HepG2 (cell line): ENCODE measurements at regions not wholly inside any gene's neighbourhood (a gene's known extent, or its start where the extent isn't known, plus 50 kb on each side); places are given as distances from the start of the nearest gene placed in this dataset.

Experiments used
- ATAC-seq: fragments of 200-7000 bp; cut with Tn5 transposase; 3 replicates; pipeline ENCODE4 v1.9.1; 2020; ENCODE audit warnings: mild to moderate bottlenecking, moderate library complexity
- BruUV-seq: library from RNA; stranded (reverse); fragments of 400-500 nt; replicated peaks from 2 replicates; lab custom pipeline; 2021; lab: Mats Ljungman, UMichigan
- CTCF ChIA-PET: fragments of 300-600 bp; formaldehyde crosslinking; extraction: SDS; loops from one replicate; lab custom pipeline; 2021; ENCODE audit warnings: low total read pairs, inconsistent platforms, low intra/inter-chr PET ratio; lab: Yijun Ruan, JAX
- POLR2A ChIA-PET: fragments of 350-600 bp; sonication (Branson Sonifier 250); formaldehyde crosslinking; loops from one replicate; lab custom pipeline; 2020; ENCODE audit warnings: antibody characterized with exemption, inconsistent platforms; lab: Yijun Ruan, JAX
- DNase-seq: peaks from one replicate; pipeline ENCODE4 v3.0.0-alpha.2; 2015; ENCODE audit warnings: low spot score
- FAIRE-seq: peaks from 3 replicates; lab custom pipeline; 2011; peaks lifted over from hg19 to GRCh38; lab: Jason Lieb, UNC
- H2AFZ ChIP-seq: one replicate; pipeline ENCODE4 v1.6.1; 2011; ENCODE audit warnings: low read length, inconsistent platforms
- H3K27ac ChIP-seq: fragments of 300-600 bp; 3 replicates; pipeline ENCODE4 v1.8.0; 2011; ENCODE audit warnings: mixed run types, mild to moderate bottlenecking, mixed read lengths, low read length, inconsistent platforms; ENCODE audit not compliant: insufficient read depth; ENCODE audit errors: extremely low read length
- H3K27me3 ChIP-seq, 2 experiments: fragments of 200-600 bp in 1 of 2; 2 replicates in 1 of 2; 3 replicates in 1 of 2; pipeline versions ENCODE4 v1.6.0 to v1.8.0; 2011; ENCODE audit warnings: low read length in 2 of 2, mild to moderate bottlenecking in 2 of 2, moderate library complexity in 2 of 2, inconsistent platforms in 1 of 2; ENCODE audit not compliant: insufficient read depth in 2 of 2, control insufficient read depth in 1 of 2
- H3K36me3 ChIP-seq, 2 experiments: fragments of 200-600 bp in 1 of 2; replicated peaks in 1 of 2; 2 replicates in 1 of 2; 3 replicates in 1 of 2; pipeline versions ENCODE4 v1.5.1 to v1.8.0; 2011; ENCODE audit warnings: low read length in 2 of 2, inconsistent platforms in 1 of 2; ENCODE audit not compliant: insufficient read depth in 2 of 2, control insufficient read depth in 1 of 2
- H3K4me1 ChIP-seq: 2 replicates; pipeline ENCODE4 v1.5.1; 2012; ENCODE audit warnings: low read length, inconsistent platforms; ENCODE audit not compliant: insufficient read depth
- H3K4me2 ChIP-seq: 2 replicates; pipeline ENCODE4 v1.6.0; 2011; ENCODE audit warnings: low read depth, low read length, inconsistent platforms
- H3K4me3 ChIP-seq, 3 experiments: fragments of 200-600 bp in 1 of 3; sonication (generic), shearing (Covaris generic) in 1 of 3; replicated peaks in 1 of 3; 2 replicates each; pipeline ENCODE4 v1.5.1; 2011 to 2016; ENCODE audit warnings: low read length in 3 of 3, inconsistent platforms in 2 of 3, low read depth in 2 of 3, mild to moderate bottlenecking in 2 of 3, control low read depth in 1 of 3, mixed read lengths in 1 of 3; ENCODE audit not compliant: insufficient read depth in 1 of 3
- H3K79me2 ChIP-seq: one replicate; pipeline ENCODE4 v1.6.1; 2011; ENCODE audit warnings: low read length, inconsistent platforms; ENCODE audit not compliant: insufficient read depth
- H3K9ac ChIP-seq: 2 replicates; pipeline ENCODE4 v1.6.0; 2011; ENCODE audit warnings: mild to moderate bottlenecking, low read depth, low read length, inconsistent platforms; ENCODE audit not compliant: insufficient read depth
- H3K9me3 ChIP-seq: 2 replicates; pipeline ENCODE4 v1.5.1; 2012; ENCODE audit warnings: mild to moderate bottlenecking, low read length
- H4K20me1 ChIP-seq: 2 replicates; pipeline ENCODE4 v1.6.0; 2011; ENCODE audit warnings: inconsistent platforms, mild to moderate bottlenecking, low read length, moderate library complexity; ENCODE audit not compliant: insufficient read depth
- CBFB ChIP-seq: sonication (generic); formaldehyde crosslinking; IDR thresholded peaks from 2 replicates; pipeline ENCODE4 v1.4.0; 2020; ENCODE audit warnings: missing genetic modification reagents
- GTF2F1 ChIP-seq: fragments of 150-350 bp; IDR thresholded peaks from 2 replicates; pipeline ENCODE4 v1.6.1; 2014; ENCODE audit warnings: low read length
- MAF1 ChIP-seq: sonication (generic); formaldehyde crosslinking; IDR thresholded peaks from 2 replicates; pipeline ENCODE4 v1.5.0; 2020; ENCODE audit warnings: missing genetic modification reagents, borderline replicate concordance
- MXD3 ChIP-seq: IDR thresholded peaks from 2 replicates; pipeline ENCODE4 v1.6.1; 2016; ENCODE audit warnings: mild to moderate bottlenecking, missing biosample characterization, missing genetic modification reagents
- NPAS2 ChIP-seq: sonication (generic); formaldehyde crosslinking; IDR thresholded peaks from 2 replicates; pipeline ENCODE4 v1.8.0; 2022; ENCODE audit warnings: mild to moderate bottlenecking, missing genetic modification reagents, borderline replicate concordance
- PHF5A ChIP-seq: IDR thresholded peaks from one replicate; pipeline ENCODE4 v1.6.1; 2018; ENCODE audit warnings: low read depth, missing genetic modification reagents; ENCODE audit not compliant: unreplicated experiment
- SRF ChIP-seq: IDR thresholded peaks from 2 replicates; pipeline ENCODE4 v1.6.1; 2011; ENCODE audit warnings: mild to moderate bottlenecking, low read depth, low read length, moderate library complexity
- ZNF446 ChIP-seq: sonication (generic); formaldehyde crosslinking; IDR thresholded peaks from 2 replicates; pipeline ENCODE4 v1.5.0; 2020; ENCODE audit warnings: mild to moderate bottlenecking, missing genetic modification reagents
- ZNF530 ChIP-seq: sonication (generic); formaldehyde crosslinking; IDR thresholded peaks from 2 replicates; pipeline ENCODE4 v1.5.0; 2020; ENCODE audit warnings: low read depth, mild to moderate bottlenecking, missing genetic modification reagents
- ZNF703 ChIP-seq: sonication (generic); formaldehyde crosslinking; IDR thresholded peaks from 2 replicates; pipeline ENCODE4 v1.5.1; 2020; ENCODE audit warnings: missing genetic modification reagents, mild to moderate bottlenecking, moderate library complexity, borderline replicate concordance
- ZSCAN30 ChIP-seq: sonication (generic); formaldehyde crosslinking; IDR thresholded peaks from 2 replicates; pipeline ENCODE4 v1.5.0; 2020; ENCODE audit warnings: mild to moderate bottlenecking, missing genetic modification reagents
- WGBS: methylation state at CpG from one replicate; pipeline ENCODE4 v1.1.6; 2017; ENCODE audit warnings: low lambda C conversion rate; 5-methylcytosine and 5-hydroxymethylcytosine counted together
- in situ Hi-C: cut with HindIII; loops from 2 replicates; pipeline ENCODE4 v1.10.0; 2017; ENCODE audit warnings: low pct_unique_long_range_greater_than_20kb; ENCODE audit not compliant: extremely low pct_ligation_motif_present
- intact Hi-C: fragments of 100-400 bp; cut with micrococcal nuclease; formaldehyde crosslinking; loops from one replicate; pipeline ENCODE4 v1.10.0; 2022; ENCODE audit not compliant: unreplicated experiment
- TF ChIP-seq, protein P1 (sequence below): sonication (generic); formaldehyde crosslinking; IDR thresholded peaks from 2 replicates; pipeline ENCODE4 v1.8.0; 2022; ENCODE audit warnings: mild to moderate bottlenecking, missing genetic modification reagents, borderline replicate concordance
- TF ChIP-seq, protein P2 (sequence below): sonication (generic); formaldehyde crosslinking; IDR thresholded peaks from 2 replicates; pipeline ENCODE4 v1.5.0; 2020; ENCODE audit warnings: missing genetic modification reagents
- TF ChIP-seq, protein P3 (sequence below): sonication (generic); formaldehyde crosslinking; IDR thresholded peaks from 2 replicates; pipeline ENCODE4 v1.8.1; 2023; ENCODE audit warnings: missing genetic modification reagents, inconsistent platforms, borderline replicate concordance
- TF ChIP-seq, protein P4 (sequence below): sonication (generic); formaldehyde crosslinking; IDR thresholded peaks from 2 replicates; pipeline ENCODE4 v1.4.0; 2020; ENCODE audit warnings: mild to moderate bottlenecking, missing genetic modification reagents

DNA sequence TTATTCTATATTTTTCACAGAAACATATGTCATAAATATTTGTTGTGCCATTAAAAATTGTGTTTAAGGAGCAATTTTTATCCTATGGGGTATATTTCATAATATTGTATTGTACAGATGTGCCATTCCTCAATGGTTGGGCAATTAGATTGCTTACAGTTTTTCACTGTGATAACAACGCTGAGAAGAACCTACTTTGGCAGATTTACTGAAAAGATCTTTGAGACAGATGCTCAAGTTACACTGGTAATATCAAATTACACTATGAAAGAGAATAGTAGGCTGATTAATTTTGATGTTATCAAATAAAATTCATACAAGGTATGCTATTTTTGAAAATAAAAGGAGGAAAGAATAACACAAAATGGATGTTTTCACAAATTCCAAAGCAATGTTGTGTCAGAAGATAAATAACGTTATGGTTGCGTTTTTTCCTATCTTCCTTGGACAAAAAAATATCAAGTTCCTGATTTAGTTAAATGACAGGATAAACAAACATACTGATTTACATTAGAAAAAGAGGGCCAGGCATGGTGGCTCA lies 335.1 kb upstream of the ZNF521 start (continued):
- TF ChIP-seq, protein P1, sequence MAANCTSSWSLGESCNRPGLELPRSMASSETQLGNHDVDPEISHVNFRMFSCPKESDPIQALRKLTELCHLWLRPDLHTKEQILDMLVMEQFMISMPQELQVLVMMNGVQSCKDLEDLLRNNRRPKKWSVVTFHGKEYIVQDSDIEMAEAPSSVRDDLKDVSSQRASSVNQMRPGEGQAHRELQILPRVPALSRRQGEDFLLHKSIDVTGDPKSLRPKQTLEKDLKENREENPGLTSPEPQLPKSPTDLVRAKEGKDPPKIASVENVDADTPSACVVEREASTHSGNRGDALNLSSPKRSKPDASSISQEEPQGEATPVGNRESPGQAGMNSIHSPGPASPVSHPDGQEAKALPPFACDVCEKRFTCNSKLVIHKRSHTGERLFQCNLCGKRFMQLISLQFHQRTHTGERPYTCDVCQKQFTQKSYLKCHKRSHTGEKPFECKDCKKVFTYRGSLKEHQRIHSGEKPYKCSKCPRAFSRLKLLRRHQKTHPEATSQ: no peak
- TF ChIP-seq PHF5A (CRISPR knock-in tag): no peak
- TF ChIP-seq NPAS2 (CRISPR knock-in tag): no peak
- TF ChIP-seq, protein P2, sequence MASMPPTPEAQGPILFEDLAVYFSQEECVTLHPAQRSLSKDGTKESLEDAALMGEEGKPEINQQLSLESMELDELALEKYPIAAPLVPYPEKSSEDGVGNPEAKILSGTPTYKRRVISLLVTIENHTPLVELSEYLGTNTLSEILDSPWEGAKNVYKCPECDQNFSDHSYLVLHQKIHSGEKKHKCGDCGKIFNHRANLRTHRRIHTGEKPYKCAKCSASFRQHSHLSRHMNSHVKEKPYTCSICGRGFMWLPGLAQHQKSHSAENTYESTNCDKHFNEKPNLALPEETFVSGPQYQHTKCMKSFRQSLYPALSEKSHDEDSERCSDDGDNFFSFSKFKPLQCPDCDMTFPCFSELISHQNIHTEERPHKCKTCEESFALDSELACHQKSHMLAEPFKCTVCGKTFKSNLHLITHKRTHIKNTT: no peak
- TF ChIP-seq ZNF703: no peak
- TF ChIP-seq ZNF530 (CRISPR knock-in tag): no peak
- TF ChIP-seq SRF: no peak
- TF ChIP-seq, protein P3, sequence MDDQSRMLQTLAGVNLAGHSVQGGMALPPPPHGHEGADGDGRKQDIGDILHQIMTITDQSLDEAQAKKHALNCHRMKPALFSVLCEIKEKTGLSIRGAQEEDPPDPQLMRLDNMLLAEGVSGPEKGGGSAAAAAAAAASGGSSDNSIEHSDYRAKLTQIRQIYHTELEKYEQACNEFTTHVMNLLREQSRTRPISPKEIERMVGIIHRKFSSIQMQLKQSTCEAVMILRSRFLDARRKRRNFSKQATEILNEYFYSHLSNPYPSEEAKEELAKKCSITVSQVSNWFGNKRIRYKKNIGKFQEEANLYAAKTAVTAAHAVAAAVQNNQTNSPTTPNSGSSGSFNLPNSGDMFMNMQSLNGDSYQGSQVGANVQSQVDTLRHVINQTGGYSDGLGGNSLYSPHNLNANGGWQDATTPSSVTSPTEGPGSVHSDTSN (CRISPR knock-in tag): no peak
- TF ChIP-seq MXD3 (CRISPR knock-in tag): no peak
- TF ChIP-seq, all 625 proteins: peak for 0

- H4K20me1 ChIP-seq: no peaks in the 10 kb centered on the region
- POLR2A ChIA-PET: no interaction called here
- H3K9ac ChIP-seq: no peak overlapping the region
- FAIRE-seq (no peak), DNase-seq (no peak), ATAC-seq (no peak)
- no peaks in the 10 kb centered on the region for H3K36me3 ChIP-seq
- H3K4me1 ChIP-seq: no peaks in the 10 kb centered on the region
- BruUV-seq: no TSS peak
- no peak overlapping the region for H3K27ac ChIP-seq
- 0% methylated on average over 4 of the region's 4 CpGs for WGBS
- H3K4me3 ChIP-seq: no peak overlapping the region
- no peaks in the 10 kb centered on the region for H3K27me3 ChIP-seq
- in situ Hi-C loops (no loop called here), intact Hi-C loops (no loop called here)
- no peaks in the 10 kb centered on the region for H3K9me3 ChIP-seq
- no peaks in the 10 kb centered on the region for H3K79me2 ChIP-seq
- no peak overlapping the region for H3K4me2 ChIP-seq
- H2AFZ ChIP-seq: no peak overlapping the region
- CTCF ChIA-PET: no interaction called here
- no peak for TF ChIP-seq GTF2F1
- no peak for TF ChIP-seq ZNF446 (CRISPR knock-in tag)
- no peak for TF ChIP-seq CBFB (CRISPR knock-in tag)
- TF ChIP-seq ZSCAN30 (CRISPR knock-in tag): no peak
- no peak for TF ChIP-seq MAF1 (CRISPR knock-in tag)
- TF ChIP-seq, protein P4, sequence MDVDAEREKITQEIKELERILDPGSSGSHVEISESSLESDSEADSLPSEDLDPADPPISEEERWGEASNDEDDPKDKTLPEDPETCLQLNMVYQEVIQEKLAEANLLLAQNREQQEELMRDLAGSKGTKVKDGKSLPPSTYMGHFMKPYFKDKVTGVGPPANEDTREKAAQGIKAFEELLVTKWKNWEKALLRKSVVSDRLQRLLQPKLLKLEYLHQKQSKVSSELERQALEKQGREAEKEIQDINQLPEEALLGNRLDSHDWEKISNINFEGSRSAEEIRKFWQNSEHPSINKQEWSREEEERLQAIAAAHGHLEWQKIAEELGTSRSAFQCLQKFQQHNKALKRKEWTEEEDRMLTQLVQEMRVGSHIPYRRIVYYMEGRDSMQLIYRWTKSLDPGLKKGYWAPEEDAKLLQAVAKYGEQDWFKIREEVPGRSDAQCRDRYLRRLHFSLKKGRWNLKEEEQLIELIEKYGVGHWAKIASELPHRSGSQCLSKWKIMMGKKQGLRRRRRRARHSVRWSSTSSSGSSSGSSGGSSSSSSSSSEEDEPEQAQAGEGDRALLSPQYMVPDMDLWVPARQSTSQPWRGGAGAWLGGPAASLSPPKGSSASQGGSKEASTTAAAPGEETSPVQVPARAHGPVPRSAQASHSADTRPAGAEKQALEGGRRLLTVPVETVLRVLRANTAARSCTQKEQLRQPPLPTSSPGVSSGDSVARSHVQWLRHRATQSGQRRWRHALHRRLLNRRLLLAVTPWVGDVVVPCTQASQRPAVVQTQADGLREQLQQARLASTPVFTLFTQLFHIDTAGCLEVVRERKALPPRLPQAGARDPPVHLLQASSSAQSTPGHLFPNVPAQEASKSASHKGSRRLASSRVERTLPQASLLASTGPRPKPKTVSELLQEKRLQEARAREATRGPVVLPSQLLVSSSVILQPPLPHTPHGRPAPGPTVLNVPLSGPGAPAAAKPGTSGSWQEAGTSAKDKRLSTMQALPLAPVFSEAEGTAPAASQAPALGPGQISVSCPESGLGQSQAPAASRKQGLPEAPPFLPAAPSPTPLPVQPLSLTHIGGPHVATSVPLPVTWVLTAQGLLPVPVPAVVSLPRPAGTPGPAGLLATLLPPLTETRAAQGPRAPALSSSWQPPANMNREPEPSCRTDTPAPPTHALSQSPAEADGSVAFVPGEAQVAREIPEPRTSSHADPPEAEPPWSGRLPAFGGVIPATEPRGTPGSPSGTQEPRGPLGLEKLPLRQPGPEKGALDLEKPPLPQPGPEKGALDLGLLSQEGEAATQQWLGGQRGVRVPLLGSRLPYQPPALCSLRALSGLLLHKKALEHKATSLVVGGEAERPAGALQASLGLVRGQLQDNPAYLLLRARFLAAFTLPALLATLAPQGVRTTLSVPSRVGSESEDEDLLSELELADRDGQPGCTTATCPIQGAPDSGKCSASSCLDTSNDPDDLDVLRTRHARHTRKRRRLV (CRISPR knock-in tag): no peak
Measured at GRCh38 chr18:25685088-25685487, 333.1 kb upstream of the ZNF521 start.
